ENCODE measurements at regions not wholly inside any gene's neighbourhood (a gene's known extent, or its start where the extent isn't known, plus 50 kb on each side); places are given as distances from the start of the nearest gene placed in this dataset.

DNA sequence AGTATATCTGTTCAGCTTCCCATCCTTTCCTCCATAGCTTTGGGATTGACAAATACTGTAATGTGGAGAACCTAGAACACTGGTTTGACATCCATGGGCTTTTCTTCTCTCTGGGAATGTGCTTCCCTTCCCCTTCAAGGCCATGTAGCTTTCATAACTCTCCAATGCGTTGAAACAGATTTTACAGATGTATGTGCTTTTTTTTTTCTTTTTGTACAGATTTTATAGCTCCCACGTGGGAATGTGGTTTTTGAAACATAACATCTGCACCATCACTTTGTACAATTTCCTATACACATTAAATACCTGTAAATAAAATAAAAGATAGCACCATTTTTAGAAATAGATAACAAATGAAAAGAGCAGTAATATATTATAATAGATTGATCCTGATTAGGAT is 138.5 kb upstream of the TMPRSS15 start:
- H3K4me1 ChIP-seq = no peaks in the 10 kb centered on the region
- WGBS, 2 donors = 56 to 62% methylated on average over 2 of the region's 2 CpGs

DNA sequence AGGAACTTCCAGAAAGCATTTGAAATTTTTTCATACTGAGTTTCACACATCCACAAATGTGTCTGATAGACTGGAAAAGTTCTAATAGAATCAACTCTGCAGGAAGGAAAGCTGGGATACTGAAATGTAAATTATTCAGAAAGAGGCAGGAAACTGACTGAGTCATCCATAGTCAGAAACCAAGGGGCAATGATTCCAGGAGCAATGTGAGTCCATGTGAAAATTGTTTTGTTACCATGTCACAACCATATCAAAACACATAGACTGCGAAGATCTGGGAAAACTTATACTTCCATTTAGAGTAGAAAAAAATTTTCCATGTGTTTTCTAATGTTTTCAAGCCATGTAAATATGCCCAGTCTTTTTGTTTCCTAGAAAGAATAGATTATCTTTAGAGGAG is 142.3 kb upstream of the TMPRSS15 start:
- H3K9me3 ChIP-seq = peaks cover 0 to 4% (median 0%) of the 10 kb centered on the region in 11 donors
- H3K27ac ChIP-seq = no peak overlapping the region
- no peaks in the 10 kb centered on the region for H3K4me1 ChIP-seq
- intact Hi-C loops (cut with DNase I) = no loop called here
- H3K4me3 ChIP-seq = no peak overlapping the region
- no peaks in the 10 kb centered on the region for H3K36me3 ChIP-seq
- no peak for DNase-seq
- 75 to 76% methylated on average over 1 of the region's 1 CpG for WGBS, 2 donors
- ATAC-seq = no peak
- TF ChIP-seq, protein P1, sequence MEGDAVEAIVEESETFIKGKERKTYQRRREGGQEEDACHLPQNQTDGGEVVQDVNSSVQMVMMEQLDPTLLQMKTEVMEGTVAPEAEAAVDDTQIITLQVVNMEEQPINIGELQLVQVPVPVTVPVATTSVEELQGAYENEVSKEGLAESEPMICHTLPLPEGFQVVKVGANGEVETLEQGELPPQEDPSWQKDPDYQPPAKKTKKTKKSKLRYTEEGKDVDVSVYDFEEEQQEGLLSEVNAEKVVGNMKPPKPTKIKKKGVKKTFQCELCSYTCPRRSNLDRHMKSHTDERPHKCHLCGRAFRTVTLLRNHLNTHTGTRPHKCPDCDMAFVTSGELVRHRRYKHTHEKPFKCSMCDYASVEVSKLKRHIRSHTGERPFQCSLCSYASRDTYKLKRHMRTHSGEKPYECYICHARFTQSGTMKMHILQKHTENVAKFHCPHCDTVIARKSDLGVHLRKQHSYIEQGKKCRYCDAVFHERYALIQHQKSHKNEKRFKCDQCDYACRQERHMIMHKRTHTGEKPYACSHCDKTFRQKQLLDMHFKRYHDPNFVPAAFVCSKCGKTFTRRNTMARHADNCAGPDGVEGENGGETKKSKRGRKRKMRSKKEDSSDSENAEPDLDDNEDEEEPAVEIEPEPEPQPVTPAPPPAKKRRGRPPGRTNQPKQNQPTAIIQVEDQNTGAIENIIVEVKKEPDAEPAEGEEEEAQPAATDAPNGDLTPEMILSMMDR (IDR thresholded peaks at IDR 0.05) = no peak
- H3K27me3 ChIP-seq = no peaks in the 10 kb centered on the region

More for the DNA sequence above, 138.5 kb upstream of the TMPRSS15 start:
- intact Hi-C loops (cut with DNase I) = no loop called here
- Histone ChIP-seq H3K27ac (no peak overlapping the region), H3K4me3 (no peak overlapping the region), H3K36me3 (no peaks in the 10 kb centered on the region), H3K9me3 (no peaks in the 10 kb centered on the region), H3K27me3 (no peaks in the 10 kb centered on the region)
- ATAC-seq (no peak), DNase-seq (no peak)
- TF ChIP-seq, protein P1 (IDR thresholded peaks at IDR 0.05) = no peak

DNA sequence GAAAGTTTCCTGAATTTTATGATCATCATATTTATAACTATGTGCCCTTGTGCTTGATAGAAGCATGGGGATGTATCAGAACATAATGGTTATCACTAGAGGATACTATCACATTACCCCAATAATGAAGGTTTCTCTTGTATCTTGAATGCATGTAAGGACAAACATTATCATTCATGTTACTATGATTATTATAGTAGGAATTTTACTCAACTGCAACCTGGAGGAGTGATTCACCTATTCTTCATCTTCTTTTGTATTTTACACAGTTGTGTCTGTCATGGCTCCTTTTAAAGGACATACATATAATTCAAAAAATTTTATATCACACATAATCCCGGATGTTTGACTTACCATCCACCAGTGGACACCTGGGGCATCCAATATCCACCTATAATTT is 143.8 kb upstream of the TMPRSS15 start:
- Histone ChIP-seq H3K27me3 (no peaks in the 10 kb centered on the region), H3K36me3 (no peaks in the 10 kb centered on the region), H3K9me3 (peaks cover 0 to 4% (median 0%) of the 10 kb centered on the region in 11 donors), H3K4me3 (no peak overlapping the region), H3K4me1 (no peaks in the 10 kb centered on the region), H3K27ac (no peak overlapping the region)
- TF ChIP-seq, protein P1 (IDR thresholded peaks at IDR 0.05) = no peak
- DNase-seq = no peak
- WGBS, 2 donors = 64 to 76% methylated on average over 1 of the region's 1 CpG
- no peak for ATAC-seq
- intact Hi-C loops (cut with DNase I) = no loop called here

DNA sequence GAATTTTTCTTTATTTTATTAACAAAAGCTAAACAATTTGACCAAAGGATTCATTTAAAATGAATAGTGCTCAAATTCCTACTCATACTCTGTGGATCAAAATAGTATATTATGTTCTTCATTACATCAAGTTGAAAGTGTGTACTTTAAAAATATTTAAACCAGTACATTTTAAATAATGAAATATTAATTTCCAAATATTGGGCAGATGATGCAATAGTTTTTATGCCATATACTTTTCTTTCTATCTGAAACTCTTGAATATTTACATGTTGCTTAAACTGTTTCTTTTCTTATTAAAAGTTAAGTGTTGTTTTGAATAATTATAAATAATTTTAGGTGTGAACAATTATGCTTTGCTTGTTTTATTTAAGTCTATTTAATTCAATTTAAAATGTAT is 144.7 kb upstream of the TMPRSS15 start:
- no peaks in the 10 kb centered on the region for H3K27me3 ChIP-seq
- TF ChIP-seq, protein P1 (IDR thresholded peaks at IDR 0.05) = no peak
- H3K27ac ChIP-seq = no peak overlapping the region
- no peaks in the 10 kb centered on the region for H3K36me3 ChIP-seq
- DNase-seq = no peak
- H3K4me3 ChIP-seq = no peak overlapping the region
- H3K9me3 ChIP-seq = peaks cover 0 to 4% (median 0%) of the 10 kb centered on the region in 11 donors
- H3K4me1 ChIP-seq = no peaks in the 10 kb centered on the region
- ATAC-seq = no peak
- intact Hi-C loops (cut with DNase I) = no loop called here
